22Rv1 (cell line): ENCODE measurements at regions not wholly inside any gene's neighbourhood (a gene's known extent, or its start where the extent isn't known, plus 50 kb on each side); places are given as distances from the start of the nearest gene placed in this dataset.
"Not testable (repeated sequence)": the region's sequence is repeated elsewhere in the genome, so short reads cannot be mapped to it uniquely, and the experiment has no call there.

Experiments used
- H3K27ac ChIP-seq: fragments of 450-650 bp; 2 replicates; pipeline ENCODE4 v1.5.1; 2017
- ZFX ChIP-seq: fragments of 450-650 bp; IDR thresholded peaks from 2 replicates; pipeline ENCODE4 v1.6.1; 2017; ENCODE audit warnings: antibody characterized with exemption, borderline replicate concordance
- TF ChIP-seq, protein P1 (sequence below): fragments of 450-650 bp; IDR thresholded peaks from 2 replicates; pipeline ENCODE4 v1.5.1; 2017; ENCODE audit warnings: mild to moderate bottlenecking

DNA sequence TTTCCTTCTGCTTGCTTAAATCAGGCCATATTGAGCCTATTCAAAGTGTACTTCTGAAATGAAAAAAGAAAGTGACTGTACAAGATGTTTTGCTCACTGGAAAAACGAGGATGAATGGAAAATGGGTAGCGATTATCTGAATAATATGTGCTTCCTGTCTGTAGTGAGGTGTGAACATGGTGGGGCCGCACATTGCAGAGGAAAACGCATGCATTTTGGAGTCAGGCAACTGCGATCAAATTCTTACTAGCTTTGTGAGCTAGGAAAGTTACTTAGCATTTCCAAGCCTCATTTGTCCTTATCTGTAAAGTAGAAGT, 73.0 kb upstream of the PRSS3 start:
- H3K27ac ChIP-seq, result no peak overlapping the region
- TF ChIP-seq, protein P1, sequence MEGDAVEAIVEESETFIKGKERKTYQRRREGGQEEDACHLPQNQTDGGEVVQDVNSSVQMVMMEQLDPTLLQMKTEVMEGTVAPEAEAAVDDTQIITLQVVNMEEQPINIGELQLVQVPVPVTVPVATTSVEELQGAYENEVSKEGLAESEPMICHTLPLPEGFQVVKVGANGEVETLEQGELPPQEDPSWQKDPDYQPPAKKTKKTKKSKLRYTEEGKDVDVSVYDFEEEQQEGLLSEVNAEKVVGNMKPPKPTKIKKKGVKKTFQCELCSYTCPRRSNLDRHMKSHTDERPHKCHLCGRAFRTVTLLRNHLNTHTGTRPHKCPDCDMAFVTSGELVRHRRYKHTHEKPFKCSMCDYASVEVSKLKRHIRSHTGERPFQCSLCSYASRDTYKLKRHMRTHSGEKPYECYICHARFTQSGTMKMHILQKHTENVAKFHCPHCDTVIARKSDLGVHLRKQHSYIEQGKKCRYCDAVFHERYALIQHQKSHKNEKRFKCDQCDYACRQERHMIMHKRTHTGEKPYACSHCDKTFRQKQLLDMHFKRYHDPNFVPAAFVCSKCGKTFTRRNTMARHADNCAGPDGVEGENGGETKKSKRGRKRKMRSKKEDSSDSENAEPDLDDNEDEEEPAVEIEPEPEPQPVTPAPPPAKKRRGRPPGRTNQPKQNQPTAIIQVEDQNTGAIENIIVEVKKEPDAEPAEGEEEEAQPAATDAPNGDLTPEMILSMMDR, result no peak; the same call in none of the 2 replicates
- TF ChIP-seq ZFX, result no peak

DNA sequence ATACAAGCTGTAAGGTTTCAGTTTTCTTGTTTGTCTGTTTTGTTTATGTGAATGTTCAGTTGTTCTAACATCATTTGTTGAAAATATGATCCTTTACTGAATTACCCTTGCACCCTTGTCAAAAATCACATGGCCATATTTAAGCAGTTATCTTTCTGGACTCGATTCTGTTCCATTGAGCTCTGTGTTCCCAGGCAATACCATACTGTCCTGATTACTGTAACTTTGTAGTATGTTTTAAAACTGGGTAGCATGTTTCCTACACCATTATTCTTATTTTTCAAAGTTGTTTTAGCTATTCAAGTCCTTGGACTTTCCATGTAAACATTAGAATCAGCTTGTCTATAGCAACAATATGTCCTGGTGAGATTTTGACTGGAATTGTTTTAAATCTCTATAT, 66.7 kb upstream of the PRSS3 start:
- TF ChIP-seq, protein P1, result no peak
- TF ChIP-seq ZFX, result no peak

DNA sequence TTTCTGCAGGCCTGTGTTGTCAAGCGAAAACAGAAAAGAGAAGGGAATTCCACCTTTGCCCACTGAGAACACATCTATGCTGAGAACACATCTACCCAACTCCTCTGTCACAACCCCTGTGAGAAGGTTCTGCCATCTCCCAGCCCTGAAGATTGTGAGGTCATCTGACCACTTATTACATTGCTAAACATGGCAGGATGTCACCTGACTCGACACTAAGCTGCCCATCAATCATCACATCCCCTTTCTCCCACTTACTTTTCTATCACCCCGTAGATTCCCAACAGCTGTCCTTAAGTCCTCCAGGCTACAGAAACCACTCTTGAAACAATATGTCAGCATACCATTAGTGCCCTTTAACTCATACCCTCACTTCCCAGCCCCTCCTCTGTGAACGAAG, 64.2 kb upstream of the PRSS3 start:
- TF ChIP-seq, protein P1, result no peak
- no peak for TF ChIP-seq ZFX
- H3K27ac ChIP-seq, result no peak overlapping the region

More for the DNA sequence above, 66.7 kb upstream of the PRSS3 start:
- no peak overlapping the region for H3K27ac ChIP-seq

DNA sequence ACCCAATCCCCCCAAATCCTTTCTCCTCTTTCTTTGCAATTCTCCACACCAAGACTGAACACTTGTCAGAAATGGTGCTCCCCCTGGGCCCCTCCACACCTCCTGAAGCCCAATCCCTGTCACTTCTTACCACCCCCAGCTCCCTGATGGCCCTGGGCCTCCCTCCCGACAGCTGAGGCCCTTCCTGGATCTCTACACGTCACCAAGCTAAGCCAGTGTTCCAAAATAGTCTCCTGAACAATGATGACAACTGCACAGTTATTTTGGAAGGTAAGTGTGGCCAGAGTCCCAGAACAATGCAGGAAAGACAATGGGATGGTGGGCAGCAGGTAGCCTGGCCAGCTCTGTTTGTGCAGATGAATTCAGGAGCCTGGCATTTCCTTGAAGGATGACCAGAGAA, 63.7 kb upstream of the PRSS3 start:
- TF ChIP-seq, protein P1, result no peak
- no peak for TF ChIP-seq ZFX
- no peak overlapping the region for H3K27ac ChIP-seq

DNA sequence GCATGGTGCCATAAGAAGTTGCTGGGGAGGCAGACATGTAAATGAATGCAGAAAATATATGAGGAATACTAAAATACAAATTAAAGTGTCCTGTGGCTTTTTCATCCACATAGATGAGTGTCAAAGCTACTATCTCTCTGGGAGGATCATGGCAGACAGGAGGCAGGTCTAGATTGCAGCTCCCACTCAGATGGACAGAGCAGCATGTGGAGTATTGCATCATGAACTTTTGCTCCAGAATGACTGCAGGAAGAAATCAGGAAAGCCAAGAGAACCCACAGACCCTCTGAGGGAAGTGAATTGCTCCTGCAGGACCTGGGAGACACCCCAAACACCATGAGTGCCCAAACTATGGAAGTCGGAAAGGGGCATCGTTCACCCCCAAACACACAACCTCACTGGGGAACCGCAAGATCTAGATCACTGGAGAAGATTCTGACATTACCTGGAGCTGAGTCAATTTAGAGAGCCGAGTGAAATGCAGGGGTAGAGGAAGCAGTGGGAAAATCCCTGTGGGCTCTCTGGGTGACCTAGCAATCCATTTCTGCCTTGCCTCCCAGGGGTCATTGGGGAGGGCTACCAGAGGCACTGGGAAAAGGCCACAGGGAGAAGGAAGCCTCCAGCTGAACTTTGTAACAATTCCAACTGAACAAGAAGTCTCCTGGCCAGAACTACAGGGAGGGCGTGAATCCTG, 61.0 kb upstream of the PRSS3 start:
- H3K27ac ChIP-seq, result not testable (repeated sequence)

DNA sequence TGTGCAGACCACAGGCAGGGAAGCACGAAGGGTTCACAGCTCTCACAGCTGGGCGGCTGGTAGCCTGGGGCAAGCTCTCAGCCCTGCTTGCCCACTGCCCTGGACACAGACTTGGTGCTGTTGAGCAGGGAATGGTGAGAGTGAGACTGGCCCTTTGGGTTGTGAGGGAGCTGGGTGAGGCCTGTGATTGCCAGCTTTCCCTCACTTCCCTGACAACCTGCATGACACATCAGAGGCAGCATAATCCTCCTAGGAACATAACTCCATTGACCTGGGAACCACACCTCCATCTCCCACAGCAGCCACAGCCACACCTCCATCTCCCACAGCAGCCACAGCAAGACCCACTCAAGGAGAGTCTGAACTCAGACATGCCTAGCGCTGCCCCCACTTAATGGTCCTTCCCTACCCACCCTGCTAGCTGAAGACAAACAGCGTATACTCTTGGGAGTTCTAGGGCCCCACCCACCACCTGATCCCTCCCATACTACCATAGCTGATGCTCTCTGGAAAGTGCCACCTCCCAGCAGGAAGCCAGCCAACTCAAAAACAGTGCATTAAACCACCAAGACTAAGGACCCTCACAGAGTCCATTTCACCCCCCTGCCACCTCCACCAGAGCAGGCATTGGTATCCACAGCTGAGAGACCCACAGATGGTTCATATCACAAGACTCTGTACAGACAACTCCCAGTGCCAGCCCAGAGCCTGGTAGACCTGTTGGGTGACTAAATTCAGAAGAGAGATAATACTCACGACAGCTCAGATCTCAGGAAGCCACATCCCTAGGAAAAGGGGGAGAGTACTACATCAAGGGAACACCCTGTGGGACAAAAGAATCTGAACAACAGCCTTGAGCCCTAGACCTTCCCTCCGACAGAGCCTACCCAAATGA, 60.2 kb upstream of the PRSS3 start:
- not testable (repeated sequence) for H3K27ac ChIP-seq

DNA sequence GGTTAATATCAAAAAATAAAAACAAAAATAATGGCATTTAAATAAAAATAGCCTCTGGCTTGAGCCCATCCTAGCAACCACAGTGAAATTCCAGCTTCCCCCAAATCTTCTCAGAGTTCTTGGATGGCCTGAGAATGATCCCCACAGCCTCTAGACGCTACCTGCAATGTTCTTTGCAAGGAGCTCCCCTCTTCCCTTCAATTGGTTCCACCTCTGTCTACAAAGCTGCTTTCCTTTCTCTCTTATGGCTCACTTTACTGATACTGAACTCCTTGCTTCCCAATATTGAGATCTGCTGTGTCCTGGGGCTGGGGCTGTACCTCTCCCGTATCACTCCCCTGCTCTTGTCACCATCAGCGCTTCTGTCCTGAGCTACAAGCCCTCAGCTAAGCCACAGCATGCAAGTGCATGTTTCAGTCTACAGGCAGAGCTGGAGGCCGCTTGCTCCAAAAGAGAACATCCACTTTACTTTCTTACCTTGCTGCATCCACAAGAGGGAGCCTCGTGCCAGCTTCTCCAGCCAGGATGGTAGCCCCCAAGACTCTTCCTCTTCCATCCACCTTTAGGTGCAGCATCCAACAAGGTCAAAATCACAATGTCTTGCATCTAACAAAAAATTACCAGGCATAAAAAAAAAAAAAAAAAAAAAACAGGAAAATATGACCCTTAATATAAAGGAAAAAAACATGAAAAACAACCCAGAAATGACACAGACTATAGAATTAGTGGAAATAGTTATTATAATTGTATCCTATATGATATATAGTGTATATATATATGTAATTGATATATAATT, 57.4 kb upstream of the PRSS3 start:
- TF ChIP-seq, protein P1, result peak; percentile 87
- TF ChIP-seq ZFX, result no peak
- no peak overlapping the region for H3K27ac ChIP-seq

DNA sequence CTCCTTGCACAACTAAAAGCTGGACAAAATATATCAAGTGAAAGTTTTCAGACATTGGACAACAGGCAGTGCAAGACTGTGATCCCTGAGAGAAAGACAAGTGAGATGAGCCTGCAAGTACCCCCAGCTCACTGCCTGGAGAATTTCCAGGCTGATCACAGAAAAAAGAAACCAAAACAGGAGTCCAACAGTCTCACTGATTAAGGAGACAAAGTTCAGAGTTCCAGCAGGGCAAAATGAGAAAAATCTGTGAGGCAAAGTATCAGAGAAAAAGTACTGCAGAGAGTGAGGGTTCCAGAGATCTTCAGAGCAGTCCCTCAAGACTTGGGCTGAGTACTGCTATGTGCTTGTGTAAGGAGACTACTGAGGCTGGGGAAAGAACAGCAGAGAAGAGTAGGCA, 56.0 kb upstream of the PRSS3 start:
- H3K27ac ChIP-seq, result no peak overlapping the region
- TF ChIP-seq, protein P1, result no peak
- no peak for TF ChIP-seq ZFX
